CD4-positive, CD25-positive, alpha-beta regulatory T cell (primary cell): ENCODE measurements at regions not wholly inside any gene's neighbourhood (a gene's known extent, or its start where the extent isn't known, plus 50 kb on each side); places are given as distances from the start of the nearest gene placed in this dataset.

Experiments
- ATAC-seq, 2 donors: fragments of 150-1000 bp; cut with Tn5 transposase; one replicate each; pipeline ENCODE4 v1.10.0; 2021; ENCODE audit warnings: low read depth in 2 of 2, moderate number of reproducible peaks in 2 of 2, moderate library complexity in 1 of 2
- DNase-seq, 3 donors: peaks; one replicate each; pipeline versions ENCODE4 v3.0.0 to v3.0.0-alpha.2; 2012 to 2022; ENCODE audit warnings: mixed read lengths in 1 of 3
- H3K27ac ChIP-seq: one replicate; pipeline ENCODE4 v1.7.0; 2013; ENCODE audit warnings: mild to moderate bottlenecking, low read length; ENCODE audit not compliant: insufficient read depth, poor library complexity, severe bottlenecking
- H3K27me3 ChIP-seq: one replicate; pipeline ENCODE4 v1.7.0; 2013; ENCODE audit warnings: low read length; ENCODE audit not compliant: control insufficient read depth, insufficient read depth
- H3K36me3 ChIP-seq: one replicate; pipeline ENCODE4 v1.7.0; 2013; ENCODE audit warnings: mild to moderate bottlenecking, low read length, moderate library complexity; ENCODE audit not compliant: control insufficient read depth, insufficient read depth
- H3K4me1 ChIP-seq: 2 replicates; pipeline ENCODE4 v1.7.0; 2013; ENCODE audit warnings: mild to moderate bottlenecking, low read length; ENCODE audit not compliant: insufficient read depth, control insufficient read depth, poor library complexity, severe bottlenecking
- H3K4me3 ChIP-seq: one replicate; pipeline ENCODE4 v1.7.0; 2013; ENCODE audit warnings: low read depth, mild to moderate bottlenecking, low read length, moderate library complexity
- H3K9me3 ChIP-seq, 2 experiments: 1 replicate in 1 of 2; 2 replicates in 1 of 2; pipeline ENCODE4 v1.7.0; 2013; ENCODE audit warnings: low read length in 2 of 2, mild to moderate bottlenecking in 1 of 2, moderate library complexity in 1 of 2; ENCODE audit not compliant: control insufficient read depth in 2 of 2
- H3K27ac Mint-ChIP-seq, 3 donors: one replicate each; pipeline ENCODE4 v1.8.0; 2020 to 2022; ENCODE audit warnings: mild to moderate bottlenecking in 3 of 3, mixed read lengths in 3 of 3, moderate library complexity in 2 of 3
- H3K27me3 Mint-ChIP-seq: one replicate; pipeline ENCODE4 v1.8.0; 2022; ENCODE audit warnings: mild to moderate bottlenecking, mixed read lengths
- H3K36me3 Mint-ChIP-seq: one replicate; pipeline ENCODE4 v1.8.0; 2020; ENCODE audit warnings: mixed read lengths
- H3K4me1 Mint-ChIP-seq, 4 donors: one replicate each; pipeline ENCODE4 v1.8.0; 2020 to 2022; ENCODE audit warnings: mixed read lengths in 4 of 4, mild to moderate bottlenecking in 1 of 4
- H3K4me3 Mint-ChIP-seq, 4 donors: one replicate each; pipeline ENCODE4 v1.8.0; 2020 to 2022; ENCODE audit warnings: mild to moderate bottlenecking in 4 of 4, mixed read lengths in 4 of 4, moderate library complexity in 3 of 4
- H3K9me3 Mint-ChIP-seq, 7 donors: one replicate each; pipeline ENCODE4 v1.8.0; 2020 to 2022; ENCODE audit warnings: mixed read lengths in 7 of 7, mild to moderate bottlenecking in 3 of 7, moderate library complexity in 2 of 7

DNA sequence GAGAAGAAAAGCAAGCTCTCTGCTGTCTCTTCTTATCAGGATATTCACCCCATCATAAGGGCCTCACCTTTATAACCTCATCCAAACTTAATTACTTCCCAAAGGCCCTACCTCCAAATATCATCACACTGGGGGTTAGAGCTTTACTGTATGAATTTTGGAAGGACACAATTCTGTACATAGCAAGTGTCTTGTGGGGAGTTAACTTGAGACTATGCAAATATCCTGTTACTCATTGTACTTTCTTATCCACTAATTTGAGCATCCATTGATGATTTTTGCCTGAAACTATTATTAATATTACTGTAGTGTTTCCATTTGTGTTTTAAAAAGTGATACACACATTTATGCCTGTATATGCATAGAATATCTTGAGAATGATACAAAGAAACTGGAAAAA is 129.1 kb upstream of the IVNS1ABP start:
- Histone ChIP-seq H3K27me3 (no peaks in the 10 kb centered on the region), H3K9me3 (no peaks in the 10 kb centered on the region), H3K4me3 (no peak overlapping the region), H3K27ac (no peak overlapping the region), H3K4me1 (no peaks in the 10 kb centered on the region), H3K36me3 (no peaks in the 10 kb centered on the region)
- H3K4me1 Mint-ChIP-seq: peaks cover under 1 to 11% (median 3%) of the 10 kb centered on the region in 4 donors
- no peak for DNase-seq
- no peaks in the 10 kb centered on the region for H3K36me3 Mint-ChIP-seq
- peaks cover under 1% of the 10 kb centered on the region for H3K27me3 Mint-ChIP-seq
- ATAC-seq: no peak
- peaks cover 0 to 2% (median 0%) of the 10 kb centered on the region in 7 donors for H3K9me3 Mint-ChIP-seq
- no peak overlapping the region for H3K4me3 Mint-ChIP-seq
- no peak overlapping the region for H3K27ac Mint-ChIP-seq

DNA sequence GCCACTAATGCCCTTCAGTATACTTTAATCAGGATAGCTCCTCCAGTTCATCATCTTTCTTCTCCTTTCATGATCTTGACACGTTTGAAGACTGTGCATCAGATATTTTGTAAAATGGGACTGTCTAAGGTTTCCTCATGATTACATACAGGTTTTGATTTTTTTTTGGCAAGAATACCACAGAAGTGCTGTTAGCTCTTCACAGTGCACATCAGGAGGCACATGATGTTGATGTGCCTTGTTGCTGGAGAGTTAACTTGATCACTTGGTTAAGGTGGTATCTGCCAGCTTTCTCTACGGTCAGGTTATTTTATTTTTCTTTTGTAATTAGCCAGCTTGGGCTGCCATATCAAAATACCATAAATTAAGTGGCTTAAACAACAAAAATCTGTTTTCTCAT is 128.6 kb upstream of the IVNS1ABP start:
- Mint-ChIP-seq H3K9me3 (peaks cover 0 to 2% (median 0%) of the 10 kb centered on the region in 7 donors), H3K27me3 (no peaks in the 10 kb centered on the region), H3K4me3 (no peak overlapping the region), H3K4me1 (peaks cover 4 to 15% (median 5%) of the 10 kb centered on the region in 4 donors), H3K27ac (no peak overlapping the region), H3K36me3 (no peaks in the 10 kb centered on the region)
- DNase-seq (no peak), ATAC-seq (no peak)
- H3K27ac ChIP-seq: no peak overlapping the region
- no peaks in the 10 kb centered on the region for H3K36me3 ChIP-seq
- no peaks in the 10 kb centered on the region for H3K9me3 ChIP-seq
- H3K4me1 ChIP-seq: no peaks in the 10 kb centered on the region
- no peaks in the 10 kb centered on the region for H3K27me3 ChIP-seq
- H3K4me3 ChIP-seq: no peak overlapping the region

DNA sequence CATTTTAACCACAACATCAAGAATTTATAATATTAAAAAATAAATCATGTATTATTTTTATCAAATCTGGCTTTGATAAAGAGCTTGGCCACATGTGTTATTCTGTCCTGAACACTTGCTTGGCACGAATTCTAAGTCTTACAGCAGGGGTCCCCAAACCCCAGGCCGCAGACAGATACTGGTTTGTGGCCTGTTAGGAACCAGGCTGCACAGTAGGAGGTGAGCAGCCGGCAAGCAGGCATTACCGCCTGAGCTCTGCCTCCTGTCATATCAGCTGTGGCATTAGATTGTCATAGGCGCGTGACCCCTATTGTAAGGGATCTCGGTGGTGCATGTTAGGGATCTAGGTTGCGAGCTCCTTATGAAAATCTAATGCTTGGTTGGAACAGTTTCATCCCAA is 127.6 kb upstream of the IVNS1ABP start:
- peaks cover under 1% of the 10 kb centered on the region for H3K4me1 ChIP-seq
- H3K4me3 ChIP-seq: no peak overlapping the region
- H3K4me1 Mint-ChIP-seq: peaks cover 4 to 15% (median 5%) of the 10 kb centered on the region in 4 donors
- no peaks in the 10 kb centered on the region for H3K36me3 ChIP-seq
- H3K9me3 ChIP-seq: no peaks in the 10 kb centered on the region
- DNase-seq (no peak), ATAC-seq (no peak)
- H3K27ac Mint-ChIP-seq: no peak overlapping the region
- H3K36me3 Mint-ChIP-seq: no peaks in the 10 kb centered on the region
- H3K27me3 ChIP-seq: no peaks in the 10 kb centered on the region
- H3K27ac ChIP-seq: no peak overlapping the region
- no peak overlapping the region for H3K4me3 Mint-ChIP-seq
- peaks cover 0 to under 1% (median 0%) of the 10 kb centered on the region in 7 donors for H3K9me3 Mint-ChIP-seq
- no peaks in the 10 kb centered on the region for H3K27me3 Mint-ChIP-seq

DNA sequence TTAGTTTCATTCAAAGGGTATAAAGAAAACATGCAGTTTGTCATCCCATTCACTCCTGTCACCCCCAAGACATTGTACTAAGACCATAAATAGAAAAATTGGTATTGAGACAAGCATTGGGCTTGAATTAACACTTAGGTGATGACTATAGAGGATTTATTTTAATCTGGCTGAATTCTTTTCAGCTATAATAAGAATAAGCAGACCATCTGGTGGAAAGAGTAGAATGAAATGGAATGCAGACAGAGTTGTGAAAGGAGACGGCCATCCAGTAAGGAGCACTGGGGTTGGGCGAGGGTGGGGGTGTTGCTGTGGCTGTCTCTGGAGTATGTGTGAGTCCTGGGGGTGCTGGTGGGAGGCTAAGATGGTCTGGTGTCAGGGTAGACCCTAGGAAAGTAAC is 125.0 kb upstream of the IVNS1ABP start:
- Mint-ChIP-seq H3K9me3 (no peaks in the 10 kb centered on the region), H3K27ac (peak overlapping the region in 1 of 3 donors; percentile 44), H3K4me1 (peaks cover 4 to 15% (median 5%) of the 10 kb centered on the region in 4 donors), H3K4me3 (no peak overlapping the region), H3K27me3 (no peaks in the 10 kb centered on the region), H3K36me3 (no peaks in the 10 kb centered on the region)
- H3K36me3 ChIP-seq: no peaks in the 10 kb centered on the region
- H3K27me3 ChIP-seq: no peaks in the 10 kb centered on the region
- peaks cover 10% of the 10 kb centered on the region for H3K4me1 ChIP-seq
- no peak overlapping the region for H3K4me3 ChIP-seq
- ATAC-seq (no peak), DNase-seq (no peak)
- no peak overlapping the region for H3K27ac ChIP-seq
- H3K9me3 ChIP-seq: no peaks in the 10 kb centered on the region

DNA sequence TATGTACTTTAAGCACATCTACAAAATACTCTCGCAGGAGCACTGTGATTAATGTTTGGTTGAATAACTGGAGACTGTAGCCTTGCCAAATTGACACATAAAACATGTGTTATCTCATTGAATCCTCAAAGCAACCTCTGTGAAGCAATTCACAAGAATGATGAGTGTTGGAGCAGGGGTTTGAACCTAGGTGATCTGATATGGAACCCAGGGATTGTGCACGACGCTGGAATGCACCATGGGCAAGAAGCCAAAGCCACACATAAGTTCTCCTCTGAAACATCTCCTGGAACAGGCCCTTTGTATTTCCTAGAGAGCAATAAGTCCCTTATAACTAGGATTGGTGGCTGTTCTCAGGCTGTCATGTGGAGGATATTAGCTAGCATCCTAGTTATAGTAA is 124.6 kb upstream of the IVNS1ABP start:
- H3K27me3 ChIP-seq: no peaks in the 10 kb centered on the region
- H3K9me3 Mint-ChIP-seq: peaks cover 0 to under 1% (median 0%) of the 10 kb centered on the region in 7 donors
- peaks cover 10% of the 10 kb centered on the region for H3K4me1 ChIP-seq
- H3K27ac Mint-ChIP-seq: peak overlapping the region in 2 of 3 donors; percentile 44 to 66
- peaks cover 4 to 15% (median 5%) of the 10 kb centered on the region in 4 donors for H3K4me1 Mint-ChIP-seq
- no peaks in the 10 kb centered on the region for H3K27me3 Mint-ChIP-seq
- no peak for DNase-seq
- H3K36me3 ChIP-seq: no peaks in the 10 kb centered on the region
- no peaks in the 10 kb centered on the region for H3K36me3 Mint-ChIP-seq
- H3K9me3 ChIP-seq: no peaks in the 10 kb centered on the region
- ATAC-seq: no peak
- H3K4me3 ChIP-seq: no peak overlapping the region
- H3K4me3 Mint-ChIP-seq: no peak overlapping the region
- no peak overlapping the region for H3K27ac ChIP-seq

DNA sequence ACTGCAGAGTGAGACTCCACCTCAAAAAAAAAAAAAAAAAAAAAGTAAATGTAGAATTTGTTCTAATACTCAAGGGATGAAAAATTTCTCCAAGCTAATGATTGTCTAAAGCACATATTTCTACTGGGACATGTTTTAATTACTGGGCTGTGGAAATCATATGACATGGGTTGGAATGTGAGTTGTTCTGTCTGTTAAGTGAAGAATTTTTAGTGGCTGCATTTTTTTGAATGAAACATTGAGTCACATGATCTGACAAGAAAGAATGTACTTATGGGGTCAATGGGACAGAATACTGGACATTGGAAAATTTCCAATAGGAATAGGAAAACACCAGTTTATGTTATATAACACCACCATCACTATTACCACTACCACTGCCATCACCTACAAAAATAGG is 123.8 kb upstream of the IVNS1ABP start:
- DNase-seq: no peak
- peak overlapping the region in 2 of 3 donors; percentile 44 to 60 for H3K27ac Mint-ChIP-seq
- H3K4me1 Mint-ChIP-seq: peaks cover 4 to 15% (median 5%) of the 10 kb centered on the region in 4 donors
- no peaks in the 10 kb centered on the region for H3K27me3 ChIP-seq
- no peak for ATAC-seq
- H3K36me3 Mint-ChIP-seq: no peaks in the 10 kb centered on the region
- no peak overlapping the region for H3K27ac ChIP-seq
- peaks cover 10% of the 10 kb centered on the region for H3K4me1 ChIP-seq
- H3K27me3 Mint-ChIP-seq: no peaks in the 10 kb centered on the region
- no peak overlapping the region for H3K4me3 ChIP-seq
- peaks cover 0 to 4% (median 0%) of the 10 kb centered on the region in 7 donors for H3K9me3 Mint-ChIP-seq
- no peaks in the 10 kb centered on the region for H3K9me3 ChIP-seq
- no peak overlapping the region for H3K4me3 Mint-ChIP-seq
- H3K36me3 ChIP-seq: no peaks in the 10 kb centered on the region

DNA sequence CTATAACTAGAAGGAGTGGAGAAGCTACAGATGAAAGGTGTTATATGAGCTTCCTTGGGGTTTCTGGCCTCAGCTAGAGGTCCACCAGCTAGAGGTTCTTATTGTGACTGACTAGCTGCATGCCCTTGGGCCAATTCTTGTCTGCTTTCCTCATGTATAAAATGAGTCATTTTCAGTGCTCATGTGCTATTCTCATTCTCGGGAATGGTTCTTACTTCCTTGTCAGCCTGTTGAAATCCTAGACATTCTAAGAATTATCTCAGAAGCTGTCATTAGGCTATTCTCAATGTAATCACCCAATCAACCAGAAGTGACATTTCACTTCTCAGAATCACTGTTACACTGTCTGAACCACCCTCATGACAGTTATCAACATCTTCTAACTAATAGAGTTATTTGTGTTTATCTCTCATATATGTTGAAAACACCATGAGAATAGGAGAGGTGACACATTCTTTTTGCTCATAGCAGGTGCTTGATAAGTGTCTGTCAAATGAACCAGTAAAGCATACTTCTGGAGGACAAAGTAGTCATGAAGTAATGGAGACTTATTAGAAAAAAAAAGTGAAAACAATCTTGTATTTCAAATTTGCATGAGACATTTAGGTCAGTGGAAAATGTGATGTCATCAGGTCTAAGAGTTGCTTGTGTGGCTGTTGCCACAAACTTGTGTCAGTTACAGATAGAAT is 122.8 kb upstream of the IVNS1ABP start:
- peak overlapping the region; percentile 67 for H3K27ac ChIP-seq
- Mint-ChIP-seq H3K4me3 (no peak overlapping the region), H3K4me1 (peaks cover 4 to 15% (median 5%) of the 10 kb centered on the region in 4 donors), H3K9me3 (peaks cover 0 to 4% (median 0%) of the 10 kb centered on the region in 7 donors), H3K27me3 (no peaks in the 10 kb centered on the region), H3K36me3 (no peaks in the 10 kb centered on the region), H3K27ac (no peak overlapping the region)
- DNase-seq (peak in 2 of 3 donors; percentile 44 to 89), ATAC-seq (peak; percentile 91 to 92)
- peaks cover 10% of the 10 kb centered on the region for H3K4me1 ChIP-seq
- no peaks in the 10 kb centered on the region for H3K9me3 ChIP-seq
- H3K36me3 ChIP-seq: no peaks in the 10 kb centered on the region
- H3K4me3 ChIP-seq: peak overlapping the region; percentile 42
- no peaks in the 10 kb centered on the region for H3K27me3 ChIP-seq

DNA sequence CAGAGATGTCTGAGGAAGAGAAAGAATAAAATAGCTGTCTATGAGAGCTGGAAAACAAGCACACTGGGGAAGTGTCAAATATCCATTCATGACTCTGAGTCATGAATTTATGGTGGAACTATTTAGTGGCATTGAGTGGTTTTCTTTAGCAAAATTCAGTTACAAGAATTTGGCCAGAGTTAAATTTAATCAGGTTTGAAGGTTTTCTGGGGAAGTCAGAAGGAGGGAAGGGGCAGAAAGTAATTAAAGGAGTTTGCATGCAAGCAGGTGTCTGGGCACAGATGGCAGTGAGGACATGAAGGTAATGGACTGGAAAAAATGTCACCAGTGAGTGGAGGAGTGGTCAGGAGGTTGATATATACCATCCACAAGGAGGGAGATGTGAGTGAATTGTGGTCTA is 121.9 kb upstream of the IVNS1ABP start:
- DNase-seq (no peak), ATAC-seq (no peak)
- no peak overlapping the region for H3K27ac Mint-ChIP-seq
- Histone ChIP-seq H3K36me3 (no peaks in the 10 kb centered on the region), H3K9me3 (no peaks in the 10 kb centered on the region), H3K27ac (peak overlapping the region; percentile 67), H3K4me1 (peaks cover 10% of the 10 kb centered on the region), H3K27me3 (no peaks in the 10 kb centered on the region), H3K4me3 (peak overlapping the region; percentile 42)
- peaks cover 4 to 15% (median 5%) of the 10 kb centered on the region in 4 donors for H3K4me1 Mint-ChIP-seq
- H3K4me3 Mint-ChIP-seq: no peak overlapping the region
- peaks cover 0 to 4% (median 0%) of the 10 kb centered on the region in 7 donors for H3K9me3 Mint-ChIP-seq
- H3K36me3 Mint-ChIP-seq: no peaks in the 10 kb centered on the region
- H3K27me3 Mint-ChIP-seq: no peaks in the 10 kb centered on the region
